Loucy (cell line): ENCODE measurements at regions not wholly inside any gene's neighbourhood (a gene's known extent, or its start where the extent isn't known, plus 50 kb on each side); places are given as distances from the start of the nearest gene placed in this dataset.
A peak's percentile ranks its signal among the peaks of the same experiment; 100 is the strongest.

Experiments
- H2AFZ ChIP-seq: fragments of 200-600 bp; sonication (generic); 2 replicates; pipeline ENCODE4 v1.6.0; 2016; ENCODE audit warnings: antibody characterized with exemption, mild to moderate bottlenecking, low read length, moderate library complexity
- H3F3A ChIP-seq: fragments of 200-600 bp; 2 replicates; pipeline ENCODE4 v1.6.0; 2016; ENCODE audit warnings: antibody characterized with exemption, low read depth, mild to moderate bottlenecking
- H3K27me3 ChIP-seq: fragments of 200-600 bp; sonication (generic); 2 replicates; pipeline ENCODE4 v1.6.1; 2014; ENCODE audit warnings: low read length, mild to moderate bottlenecking; ENCODE audit not compliant: insufficient read depth, poor library complexity, severe bottlenecking
- H3K36me3 ChIP-seq: fragments of 200-600 bp; sonication (generic); 2 replicates; pipeline ENCODE4 v1.6.1; 2016; ENCODE audit warnings: low read length; ENCODE audit not compliant: insufficient read depth
- H3K4me1 ChIP-seq: fragments of 200-600 bp; sonication (generic); 2 replicates; pipeline ENCODE4 v1.5.1; 2014; ENCODE audit warnings: low read length, mild to moderate bottlenecking; ENCODE audit not compliant: insufficient read depth, poor library complexity, severe bottlenecking
- H3K4me2 ChIP-seq: fragments of 200-600 bp; sonication (generic); 2 replicates; pipeline ENCODE4 v1.6.0; 2014; ENCODE audit warnings: antibody characterized with exemption, low read length, low read depth, mild to moderate bottlenecking; ENCODE audit not compliant: poor library complexity, severe bottlenecking
- H3K4me3 ChIP-seq: fragments of 200-600 bp; sonication (generic); 2 replicates; pipeline ENCODE4 v1.5.1; 2014; ENCODE audit warnings: low read length, mild to moderate bottlenecking, mixed read lengths; ENCODE audit not compliant: poor library complexity, severe bottlenecking
- H3K79me2 ChIP-seq: fragments of 200-600 bp; sonication (generic); 2 replicates; pipeline ENCODE4 v1.6.1; 2014; ENCODE audit warnings: low read length; ENCODE audit not compliant: insufficient read depth
- H3K9ac ChIP-seq: fragments of 200-600 bp; sonication (generic); 2 replicates; pipeline ENCODE4 v1.6.0; 2014; ENCODE audit warnings: mild to moderate bottlenecking, low read depth, low read length, moderate library complexity; ENCODE audit not compliant: poor library complexity, severe bottlenecking
- H3K9me2 ChIP-seq: fragments of 200-600 bp; sonication (generic); replicated peaks from 2 replicates; pipeline ENCODE4 v1.6.1; 2016; ENCODE audit warnings: low read depth, low read length, mixed read lengths
- H3K9me3 ChIP-seq: fragments of 200-600 bp; sonication (generic); 2 replicates; pipeline ENCODE4 v1.6.1; 2014; ENCODE audit warnings: mild to moderate bottlenecking, antibody characterized with exemption, low read length, low read depth; ENCODE audit not compliant: insufficient read depth
- H4K20me1 ChIP-seq: fragments of 200-600 bp; sonication (generic); 2 replicates; pipeline ENCODE4 v1.6.0; 2014; ENCODE audit warnings: antibody characterized with exemption, low read length, mild to moderate bottlenecking; ENCODE audit not compliant: insufficient read depth, poor library complexity, severe bottlenecking
- CTCF ChIP-seq: fragments of 200-600 bp; sonication (generic); conservative IDR thresholded peaks from 2 replicates; pipeline ENCODE4 v1.5.1; 2014; ENCODE audit warnings: mild to moderate bottlenecking, antibody characterized with exemption, low read length
- EZH2phosphoT487 ChIP-seq: fragments of 200-600 bp; IDR thresholded peaks from 2 replicates; pipeline ENCODE4 v1.6.1; 2018; ENCODE audit warnings: antibody characterized with exemption, mild to moderate bottlenecking, moderate library complexity, borderline replicate concordance

GRCh38 chr6:20284672-20285071, 72.4 kb upstream of the MBOAT1 start:
- Histone ChIP-seq H3K36me3 (no peaks in the 10 kb centered on the region), H3K9me2 (no peaks in the 10 kb centered on the region), H4K20me1 (no peaks in the 10 kb centered on the region), H3F3A (no peaks in the 10 kb centered on the region), H3K27me3 (peaks cover 5% of the 10 kb centered on the region), H2AFZ (no peak overlapping the region), H3K4me1 (no peaks in the 10 kb centered on the region), H3K4me3 (no peak overlapping the region), H3K4me2 (no peak overlapping the region), H3K79me2 (no peaks in the 10 kb centered on the region), H3K9ac (no peak overlapping the region), H3K9me3 (peaks cover 3% of the 10 kb centered on the region; the same call in 1 of the 2 replicates)
- TF ChIP-seq EZH2phosphoT487 (no peak), CTCF (no peak)

DNA sequence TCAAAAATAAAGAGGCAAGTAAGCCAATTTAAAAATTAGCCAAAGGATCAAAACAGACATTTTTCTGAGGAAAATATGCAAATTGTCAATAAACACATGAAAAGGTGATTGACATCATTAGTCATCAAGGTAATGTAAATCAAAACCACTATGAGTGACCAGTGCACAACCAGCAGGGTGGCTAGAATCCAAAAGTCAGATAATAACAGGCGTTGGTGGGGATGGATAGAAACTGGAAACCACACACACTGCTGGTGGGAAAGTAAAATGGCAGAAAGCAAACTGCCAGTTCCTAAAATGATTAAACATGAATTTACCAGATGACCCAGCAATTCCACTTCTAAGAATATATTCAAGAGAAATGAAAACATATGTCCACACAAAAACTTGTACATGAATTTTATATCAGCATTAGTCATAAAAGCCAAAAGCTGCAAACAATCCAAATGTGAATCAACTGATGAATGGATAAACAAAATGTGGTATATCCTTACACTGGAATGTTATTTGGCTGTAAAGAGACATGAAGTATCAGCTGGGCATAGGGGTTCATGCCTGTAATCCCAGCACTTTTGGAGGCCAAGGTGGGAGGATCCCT, 74.8 kb upstream of the MBOAT1 start:
- TF ChIP-seq EZH2phosphoT487 (no peak), CTCF (no peak)
- Histone ChIP-seq H3K36me3 (no peaks in the 10 kb centered on the region), H3K9ac (no peak overlapping the region), H3K79me2 (no peaks in the 10 kb centered on the region), H2AFZ (no peak overlapping the region), H3K27me3 (peaks cover 5% of the 10 kb centered on the region), H3K9me3 (peaks cover 3% of the 10 kb centered on the region; the same call in 1 of the 2 replicates), H3F3A (no peaks in the 10 kb centered on the region), H3K9me2 (no peaks in the 10 kb centered on the region), H3K4me3 (no peak overlapping the region), H3K4me2 (no peak overlapping the region), H3K4me1 (peaks cover 2% of the 10 kb centered on the region), H4K20me1 (no peaks in the 10 kb centered on the region)

DNA sequence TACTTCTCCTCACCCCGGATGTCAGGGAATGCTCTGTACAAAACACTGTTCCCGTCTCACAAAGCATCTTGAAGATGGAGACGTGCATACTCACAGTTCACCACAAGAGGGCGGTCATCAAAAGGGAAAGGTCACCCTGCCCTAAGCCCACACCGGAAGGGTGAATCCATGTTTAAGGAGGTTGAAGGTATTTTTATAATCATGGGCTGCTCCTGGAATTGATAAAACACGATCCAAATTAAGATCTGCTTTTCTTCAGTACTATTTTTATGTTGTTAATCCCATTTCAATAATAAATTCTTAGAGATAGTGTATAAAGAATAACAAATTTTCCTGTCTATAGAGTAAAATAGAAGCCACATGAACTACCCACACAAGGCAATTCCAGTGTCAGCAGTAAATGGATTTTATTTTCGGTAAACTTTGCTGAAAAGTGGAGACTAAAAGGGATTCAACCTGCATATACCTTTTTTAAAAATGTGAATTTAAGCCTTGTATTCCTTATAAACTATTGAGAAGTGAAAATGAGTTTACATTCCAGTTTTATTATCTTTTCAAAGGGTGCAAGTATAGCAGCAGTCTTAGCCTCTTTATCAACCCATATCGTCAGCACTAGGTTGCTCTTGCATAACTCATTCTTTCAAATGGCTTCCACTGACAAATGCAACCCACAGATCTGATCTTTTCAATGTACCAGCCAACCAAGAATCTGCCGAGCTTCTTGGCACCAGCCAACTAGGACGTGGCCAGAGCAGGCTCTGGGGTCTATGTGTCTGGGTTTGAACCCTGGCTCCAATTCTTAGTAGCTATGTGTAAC, 79.7 kb upstream of the MBOAT1 start:
- Histone ChIP-seq H3K4me3 (peak overlapping the region; percentile 44), H3K9me3 (no peaks in the 10 kb centered on the region), H3K9me2 (no peaks in the 10 kb centered on the region), H3K4me1 (peaks cover 12% of the 10 kb centered on the region), H3F3A (no peaks in the 10 kb centered on the region), H3K4me2 (peak overlapping the region; percentile 48), H3K9ac (peak overlapping the region; percentile 32), H2AFZ (peak overlapping the region; percentile 91), H4K20me1 (no peaks in the 10 kb centered on the region), H3K27me3 (no peaks in the 10 kb centered on the region), H3K36me3 (no peaks in the 10 kb centered on the region), H3K79me2 (no peaks in the 10 kb centered on the region)
- no peak for TF ChIP-seq EZH2phosphoT487
- TF ChIP-seq CTCF = peak; percentile 94
